ENCODE measurements at regions not wholly inside any gene's neighbourhood (a gene's known extent, or its start where the extent isn't known, plus 50 kb on each side); places are given as distances from the start of the nearest gene placed in this dataset.

DNA sequence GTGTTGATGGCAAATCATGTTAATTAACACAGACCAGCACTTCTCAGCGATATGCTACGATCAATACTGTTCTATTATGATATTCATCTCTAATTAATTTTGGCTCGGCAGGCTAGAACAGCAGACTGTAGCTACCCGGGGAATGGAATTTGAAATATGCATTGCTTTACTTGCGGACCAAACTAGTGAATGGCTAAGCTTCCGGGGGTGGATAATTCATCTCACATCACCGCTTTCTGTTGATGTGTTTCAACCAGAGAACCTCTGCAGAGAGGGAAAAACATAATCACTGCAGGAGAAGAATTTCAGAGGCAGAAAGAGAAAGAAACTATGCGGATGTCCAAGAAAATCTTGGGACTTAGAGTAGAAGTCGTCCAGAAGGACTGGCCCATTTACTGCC lies 490.9 kb downstream of the STK39 start:
- TF ChIP-seq, protein P1, sequence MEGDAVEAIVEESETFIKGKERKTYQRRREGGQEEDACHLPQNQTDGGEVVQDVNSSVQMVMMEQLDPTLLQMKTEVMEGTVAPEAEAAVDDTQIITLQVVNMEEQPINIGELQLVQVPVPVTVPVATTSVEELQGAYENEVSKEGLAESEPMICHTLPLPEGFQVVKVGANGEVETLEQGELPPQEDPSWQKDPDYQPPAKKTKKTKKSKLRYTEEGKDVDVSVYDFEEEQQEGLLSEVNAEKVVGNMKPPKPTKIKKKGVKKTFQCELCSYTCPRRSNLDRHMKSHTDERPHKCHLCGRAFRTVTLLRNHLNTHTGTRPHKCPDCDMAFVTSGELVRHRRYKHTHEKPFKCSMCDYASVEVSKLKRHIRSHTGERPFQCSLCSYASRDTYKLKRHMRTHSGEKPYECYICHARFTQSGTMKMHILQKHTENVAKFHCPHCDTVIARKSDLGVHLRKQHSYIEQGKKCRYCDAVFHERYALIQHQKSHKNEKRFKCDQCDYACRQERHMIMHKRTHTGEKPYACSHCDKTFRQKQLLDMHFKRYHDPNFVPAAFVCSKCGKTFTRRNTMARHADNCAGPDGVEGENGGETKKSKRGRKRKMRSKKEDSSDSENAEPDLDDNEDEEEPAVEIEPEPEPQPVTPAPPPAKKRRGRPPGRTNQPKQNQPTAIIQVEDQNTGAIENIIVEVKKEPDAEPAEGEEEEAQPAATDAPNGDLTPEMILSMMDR (IDR thresholded peaks at IDR 0.05; ENCODE audit: low read depth, low read length): no peak
- no peak overlapping the region for H3K4me3 ChIP-seq (replicated peaks in 1 of 2; ENCODE audit: low read depth in 2 of 2, low read length in 2 of 2)
- DNase-seq (ENCODE audit: low read depth in 2 of 2): peak; percentile 1 to 37

DNA sequence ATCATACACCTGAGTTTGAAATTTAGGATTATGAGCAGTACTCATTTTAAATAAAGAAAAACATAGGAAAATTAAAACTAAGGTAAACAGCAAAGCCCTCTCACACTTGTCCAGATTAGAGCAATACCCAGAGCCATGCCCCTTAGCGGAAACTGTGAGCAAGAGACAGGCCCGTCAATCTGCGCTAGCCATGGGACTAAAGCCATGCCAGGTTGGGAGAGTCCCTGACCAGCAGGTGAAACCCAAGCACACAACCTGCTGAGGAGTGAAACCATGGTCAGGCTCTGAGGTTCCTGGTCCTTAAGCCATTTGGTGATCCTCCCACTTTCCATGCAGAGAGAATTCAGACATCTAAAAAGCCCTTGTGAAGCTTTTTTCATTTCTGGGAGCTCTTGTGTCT lies 494.3 kb downstream of the STK39 start:
- no peak overlapping the region for H3K4me3 ChIP-seq (replicated peaks in 1 of 2; ENCODE audit: low read depth in 2 of 2, low read length in 2 of 2)
- TF ChIP-seq, protein P1 (IDR thresholded peaks at IDR 0.05; ENCODE audit: low read depth, low read length): no peak
- no peak for DNase-seq (ENCODE audit: low read depth in 2 of 2)

DNA sequence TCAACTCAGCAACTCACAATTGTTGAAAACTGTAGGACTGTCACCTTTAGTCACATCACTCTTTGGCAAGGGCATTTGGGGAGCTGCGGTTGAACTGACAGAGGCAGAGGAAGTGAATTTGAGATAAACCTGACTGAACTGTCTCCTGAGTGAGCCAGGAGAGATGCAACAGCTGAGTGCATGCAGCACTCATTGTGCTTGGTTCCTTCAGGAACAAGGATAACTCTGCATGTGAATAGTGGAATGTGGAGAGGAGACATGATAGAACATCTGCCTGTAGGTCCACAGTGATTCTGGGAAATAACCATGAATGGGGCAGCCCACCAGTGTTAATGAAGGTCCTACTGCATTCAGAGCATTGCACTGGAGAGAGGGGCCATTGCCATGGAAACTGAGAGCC lies 494.7 kb downstream of the STK39 start:
- no peak for DNase-seq (ENCODE audit: low read depth in 2 of 2)
- TF ChIP-seq, protein P1 (IDR thresholded peaks at IDR 0.05; ENCODE audit: low read depth, low read length): no peak
- no peak overlapping the region for H3K4me3 ChIP-seq (replicated peaks in 1 of 2; ENCODE audit: low read depth in 2 of 2, low read length in 2 of 2)

DNA sequence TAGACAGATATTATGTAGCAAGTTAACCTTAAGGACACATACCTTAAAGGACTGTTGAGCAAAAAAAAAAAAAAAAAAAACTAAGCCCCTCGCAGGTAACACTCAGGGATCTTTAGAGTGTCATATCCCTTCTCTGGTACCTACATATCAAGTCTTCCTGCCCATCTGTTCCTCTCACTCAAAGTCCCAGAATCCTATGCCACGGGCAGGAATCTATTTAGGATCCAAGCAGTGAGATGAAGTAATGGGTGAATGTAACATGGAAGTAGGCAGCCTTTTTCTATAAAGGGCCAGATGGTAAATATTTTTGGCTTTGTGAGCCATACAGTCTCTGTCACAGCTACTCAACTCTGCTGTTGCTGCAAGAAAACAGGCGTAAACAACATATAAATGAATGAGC lies 496.7 kb downstream of the STK39 start:
- no peak overlapping the region for H3K4me3 ChIP-seq (replicated peaks in 1 of 2; ENCODE audit: low read depth in 2 of 2, low read length in 2 of 2)
- no peak for DNase-seq (ENCODE audit: low read depth in 2 of 2)
- TF ChIP-seq, protein P1 (IDR thresholded peaks at IDR 0.05; ENCODE audit: low read depth, low read length): no peak

DNA sequence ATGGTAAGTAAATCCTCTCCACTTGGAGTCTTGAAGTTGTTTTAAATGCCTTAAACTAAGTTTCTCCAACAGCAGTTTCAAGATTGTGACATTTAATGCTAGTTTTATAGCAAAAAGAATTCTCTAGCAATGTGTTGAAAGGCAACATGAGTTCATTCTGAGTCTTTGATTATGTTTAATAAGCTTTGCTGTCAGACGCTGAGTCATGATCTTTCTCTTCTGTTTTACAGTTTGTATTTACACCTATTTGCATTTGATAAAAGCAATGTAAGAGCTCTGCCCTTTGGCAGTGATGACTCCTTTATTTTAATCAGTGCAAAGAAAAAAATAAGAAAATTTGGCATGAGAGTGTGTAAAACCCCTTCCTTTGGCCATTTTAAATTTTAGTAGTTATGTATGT lies 497.7 kb downstream of the STK39 start:
- no peak overlapping the region for H3K4me3 ChIP-seq (replicated peaks in 1 of 2; ENCODE audit: low read depth in 2 of 2, low read length in 2 of 2)
- no peak for DNase-seq (ENCODE audit: low read depth in 2 of 2)
- TF ChIP-seq, protein P1 (IDR thresholded peaks at IDR 0.05; ENCODE audit: low read depth, low read length): no peak

DNA sequence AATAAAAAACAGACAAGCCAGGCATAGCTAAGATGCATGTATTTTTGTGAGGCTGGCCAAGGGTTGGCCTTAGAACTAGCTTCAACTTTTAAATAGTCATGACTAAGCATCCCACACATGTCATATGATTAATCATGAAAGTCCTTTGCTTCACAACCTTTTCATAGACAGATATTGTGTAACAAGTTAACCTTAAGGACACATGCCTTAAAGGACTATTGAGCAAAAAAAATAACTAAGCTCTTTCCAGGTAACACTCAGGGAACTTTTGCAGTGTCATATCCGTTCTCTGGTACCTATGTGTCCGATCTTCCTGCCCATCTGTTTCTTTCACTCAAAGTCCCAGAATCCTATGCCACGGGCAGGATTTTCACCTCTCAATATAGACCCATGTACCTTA lies 498.4 kb downstream of the STK39 start:
- DNase-seq (ENCODE audit: low read depth in 2 of 2): peak in 1 of 2 donors; percentile 26
- no peak overlapping the region for H3K4me3 ChIP-seq (replicated peaks in 1 of 2; ENCODE audit: low read depth in 2 of 2, low read length in 2 of 2)
- TF ChIP-seq, protein P1 (IDR thresholded peaks at IDR 0.05; ENCODE audit: low read depth, low read length): no peak

DNA sequence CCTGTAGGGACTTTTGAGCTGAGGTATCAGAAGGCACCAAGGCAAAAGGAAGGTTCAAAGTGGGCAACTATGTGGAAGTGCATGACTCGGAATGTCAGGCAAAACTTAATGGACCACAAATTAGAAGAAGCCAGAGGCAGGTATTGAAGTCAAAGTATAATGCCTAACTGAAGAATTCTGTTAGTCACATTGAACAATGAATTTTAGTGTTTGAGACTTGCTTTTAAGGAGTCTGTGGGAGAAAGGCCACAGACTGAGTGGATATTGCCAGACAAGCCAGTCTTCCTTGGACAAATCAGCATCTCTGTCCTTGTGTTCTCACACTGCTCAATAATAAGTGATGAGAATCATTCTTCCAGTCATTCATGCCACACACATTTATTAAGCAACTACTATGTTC lies 498.9 kb downstream of the STK39 start:
- TF ChIP-seq, protein P1 (IDR thresholded peaks at IDR 0.05; ENCODE audit: low read depth, low read length): no peak
- H3K4me3 ChIP-seq (replicated peaks in 1 of 2; ENCODE audit: low read depth in 2 of 2, low read length in 2 of 2): no peak overlapping the region
- no peak for DNase-seq (ENCODE audit: low read depth in 2 of 2)
